Colonic mucosa (tissue), 4 donors: ENCODE measurements at regions not wholly inside any gene's neighbourhood (a gene's known extent, or its start where the extent isn't known, plus 50 kb on each side); places are given as distances from the start of the nearest gene placed in this dataset.

Experiments used
- DNase-seq: peaks from one replicate; pipeline ENCODE4 v3.0.0-alpha.2; 2020
- H3K27ac ChIP-seq: fragments of 200-600 bp; one replicate; pipeline ENCODE4 v1.8.0; 2021
- H3K27me3 ChIP-seq: fragments of 200-600 bp; one replicate; pipeline ENCODE4 v1.8.0; 2021
- H3K36me3 ChIP-seq: fragments of 200-600 bp; one replicate; pipeline ENCODE4 v1.8.0; 2021
- H3K4me1 ChIP-seq: fragments of 200-600 bp; one replicate; pipeline ENCODE4 v1.8.0; 2021; ENCODE audit warnings: mild to moderate bottlenecking
- H3K4me3 ChIP-seq: fragments of 200-600 bp; one replicate; pipeline ENCODE4 v1.8.0; 2021
- H3K9ac ChIP-seq, 2 donors: one replicate each; pipeline ENCODE4 v1.7.0; 2013; ENCODE audit warnings: control low read depth in 2 of 2, low read depth in 2 of 2, low read length in 2 of 2
- H3K9me3 ChIP-seq: fragments of 200-600 bp; one replicate; pipeline ENCODE4 v1.8.0; 2021
- CTCF ChIP-seq: fragments of 200-600 bp; IDR thresholded peaks from one replicate; pipeline ENCODE4 v1.8.0; 2022; ENCODE audit warnings: antibody characterized with exemption, mild to moderate bottlenecking
- intact Hi-C: fragments of 100-400 bp; cut with DNase I; formaldehyde crosslinking; loops from one replicate; pipeline ENCODE4 v1.14.1; 2022
- donor health status: healthy.
- donor health status: DM: no; HTN: no; CAD: no.
- donor health status: DM: no; HTN: no; CAD: no.

DNA sequence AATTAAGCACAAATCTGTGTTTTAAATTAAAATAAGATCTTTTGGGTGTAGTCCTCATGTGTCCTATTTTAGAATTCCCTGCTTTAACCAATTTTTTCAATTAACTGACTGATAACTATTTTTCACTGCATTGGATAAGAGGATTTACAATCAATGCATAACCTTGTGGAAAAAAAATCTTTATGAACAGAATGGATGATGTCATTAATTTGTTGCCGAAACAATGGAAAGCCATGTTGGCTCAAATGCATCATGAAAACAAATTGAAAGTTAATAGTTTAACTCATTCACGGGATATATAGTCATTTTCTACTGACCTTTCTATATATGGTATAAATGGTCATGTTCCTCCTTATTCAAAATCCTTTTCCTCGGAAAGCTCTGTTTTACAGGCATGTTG lies 82.3 kb downstream of the PRLHR start:
- H3K9me3 ChIP-seq: no peaks in the 10 kb centered on the region
- intact Hi-C loops: no loop called here
- TF ChIP-seq CTCF: no peak
- H3K9ac ChIP-seq: no peak overlapping the region
- no peaks in the 10 kb centered on the region for H3K36me3 ChIP-seq
- no peaks in the 10 kb centered on the region for H3K4me1 ChIP-seq
- no peak overlapping the region for H3K4me3 ChIP-seq
- H3K27me3 ChIP-seq: no peaks in the 10 kb centered on the region
- no peak overlapping the region for H3K27ac ChIP-seq
- DNase-seq: no peak

DNA sequence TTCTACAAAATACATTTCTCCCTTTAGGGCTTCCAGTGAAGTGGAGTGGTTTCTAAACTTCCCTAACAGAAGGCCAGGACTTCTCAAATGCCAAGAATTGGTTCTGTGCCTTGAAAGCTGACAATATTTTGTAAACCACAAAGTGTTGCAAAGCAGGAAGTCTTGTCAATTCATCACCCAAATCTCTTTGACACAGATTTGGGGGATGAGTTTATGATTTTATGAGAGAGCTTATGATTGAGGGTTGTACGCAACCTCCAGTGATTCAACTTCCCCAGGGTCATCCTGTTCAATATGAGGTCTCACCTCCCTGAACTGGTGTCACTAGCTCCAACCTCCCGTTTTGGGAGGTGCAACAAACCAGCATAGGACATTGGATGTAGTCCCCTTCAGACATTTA lies 83.7 kb downstream of the PRLHR start:
- DNase-seq: no peak
- Histone ChIP-seq H3K36me3 (no peaks in the 10 kb centered on the region), H3K9ac (no peak overlapping the region), H3K4me1 (no peaks in the 10 kb centered on the region), H3K27ac (no peak overlapping the region), H3K27me3 (no peaks in the 10 kb centered on the region), H3K4me3 (no peak overlapping the region), H3K9me3 (no peaks in the 10 kb centered on the region)
- intact Hi-C loops: no loop called here
- no peak for TF ChIP-seq CTCF

DNA sequence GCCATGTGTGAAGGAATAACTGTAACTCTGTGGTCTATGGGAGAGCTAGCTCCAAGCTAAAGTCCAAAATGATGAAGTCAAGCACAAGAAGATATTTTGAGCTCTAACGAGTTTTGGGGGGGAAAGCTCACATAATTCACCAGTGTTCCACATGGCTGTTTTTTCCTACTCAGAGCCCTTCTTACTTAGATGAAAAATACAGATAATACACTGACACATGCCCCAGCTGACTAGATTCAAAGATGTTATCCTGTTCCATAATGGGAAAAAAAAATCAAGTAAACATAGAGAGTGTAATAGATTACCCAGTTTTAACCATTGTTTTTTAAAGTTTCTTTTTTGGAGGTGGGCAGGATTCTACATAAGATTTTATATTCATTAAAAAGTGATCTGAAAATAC lies 86.6 kb downstream of the PRLHR start:
- Histone ChIP-seq H3K27ac (no peak overlapping the region), H3K9me3 (no peaks in the 10 kb centered on the region), H3K27me3 (no peaks in the 10 kb centered on the region), H3K4me1 (no peaks in the 10 kb centered on the region), H3K36me3 (no peaks in the 10 kb centered on the region), H3K9ac (no peak overlapping the region), H3K4me3 (no peak overlapping the region)
- intact Hi-C loops: no loop called here
- DNase-seq: no peak
- no peak for TF ChIP-seq CTCF

DNA sequence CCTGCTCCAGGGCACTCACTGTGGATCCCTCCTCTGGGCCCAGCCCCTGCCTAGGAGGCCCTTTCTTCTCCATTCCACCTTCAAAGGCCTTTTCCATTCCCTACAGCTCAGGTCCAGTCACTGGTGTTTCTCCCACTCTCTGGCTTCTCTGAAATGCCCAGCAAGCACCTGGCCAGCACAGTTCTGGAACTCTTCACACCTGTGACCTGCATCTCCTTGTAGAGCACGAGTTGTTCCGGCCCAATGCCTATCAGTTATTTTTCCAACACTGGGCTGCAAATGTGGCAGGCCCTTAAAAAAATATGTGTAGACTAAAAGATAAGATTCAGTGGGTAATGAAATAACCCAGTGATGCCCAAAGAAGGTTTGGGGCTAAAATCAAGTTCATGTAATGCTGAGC lies 87.1 kb downstream of the PRLHR start:
- Histone ChIP-seq H3K36me3 (no peaks in the 10 kb centered on the region), H3K9me3 (no peaks in the 10 kb centered on the region), H3K4me1 (no peaks in the 10 kb centered on the region), H3K4me3 (no peak overlapping the region), H3K9ac (no peak overlapping the region), H3K27ac (no peak overlapping the region), H3K27me3 (no peaks in the 10 kb centered on the region)
- TF ChIP-seq CTCF: no peak
- no peak for DNase-seq
- intact Hi-C loops: no loop called here

- intact Hi-C loops: no loop called here
- no peak for TF ChIP-seq CTCF
- H3K9me3 ChIP-seq: no peaks in the 10 kb centered on the region
- no peak overlapping the region for H3K27ac ChIP-seq
- H3K27me3 ChIP-seq: no peaks in the 10 kb centered on the region
- H3K36me3 ChIP-seq: no peaks in the 10 kb centered on the region
- H3K4me3 ChIP-seq: no peak overlapping the region
- H3K9ac ChIP-seq: no peak overlapping the region
- no peaks in the 10 kb centered on the region for H3K4me1 ChIP-seq
- DNase-seq: no peak
Observed at GRCh38 chr10:118506671-118507590, 88.5 kb downstream of the PRLHR start.
